ENCODE measurements at regions not wholly inside any gene's neighbourhood (a gene's known extent, or its start where the extent isn't known, plus 50 kb on each side); places are given as distances from the start of the nearest gene placed in this dataset.
"Not testable (repeated sequence)": the region's sequence is repeated elsewhere in the genome, so short reads cannot be mapped to it uniquely, and the experiment has no call there.

DNA sequence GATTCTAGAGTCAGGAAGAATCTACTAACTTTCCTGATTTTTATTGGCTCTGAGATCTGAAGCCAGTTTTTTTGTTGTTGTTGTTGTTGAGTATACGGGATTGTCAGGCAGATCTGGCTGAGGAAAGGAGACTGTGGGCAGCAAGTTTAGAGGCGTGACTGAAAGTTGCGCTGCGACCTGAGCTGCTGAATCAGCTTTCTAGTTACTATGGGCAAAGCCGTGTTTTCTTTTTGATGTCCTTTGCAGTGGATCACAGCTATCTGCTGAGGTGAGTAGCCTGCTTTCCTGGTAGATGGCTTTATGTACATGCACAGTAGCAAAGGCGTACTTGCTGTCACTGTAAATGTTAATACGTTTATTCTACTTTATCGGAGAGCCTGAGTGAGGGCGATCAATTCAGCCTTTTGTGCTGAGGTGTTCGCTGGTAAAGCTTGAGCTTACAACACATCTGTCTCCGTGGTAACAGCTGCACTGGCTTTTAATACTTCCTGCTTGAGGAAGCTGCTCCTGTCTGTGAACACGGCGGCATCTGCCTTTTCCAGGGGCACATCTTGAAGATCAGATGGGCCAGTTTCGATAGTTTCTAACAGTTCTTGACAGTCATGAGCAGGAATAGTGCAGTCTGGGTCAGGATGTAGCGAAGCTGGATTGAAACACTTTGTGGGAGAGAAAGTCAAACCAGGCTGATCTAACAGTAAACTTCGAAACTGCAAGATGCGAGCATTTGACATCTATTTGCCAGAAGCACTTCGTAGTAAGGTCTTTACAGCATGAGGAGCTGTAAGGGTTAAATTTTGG, 118.9 kb downstream of the UNC93B1 start:
- not testable (repeated sequence) for TF ChIP-seq POLR2A, EP300 (IDR thresholded peaks at IDR 0.05)
- TF ChIP-seq, protein P1, sequence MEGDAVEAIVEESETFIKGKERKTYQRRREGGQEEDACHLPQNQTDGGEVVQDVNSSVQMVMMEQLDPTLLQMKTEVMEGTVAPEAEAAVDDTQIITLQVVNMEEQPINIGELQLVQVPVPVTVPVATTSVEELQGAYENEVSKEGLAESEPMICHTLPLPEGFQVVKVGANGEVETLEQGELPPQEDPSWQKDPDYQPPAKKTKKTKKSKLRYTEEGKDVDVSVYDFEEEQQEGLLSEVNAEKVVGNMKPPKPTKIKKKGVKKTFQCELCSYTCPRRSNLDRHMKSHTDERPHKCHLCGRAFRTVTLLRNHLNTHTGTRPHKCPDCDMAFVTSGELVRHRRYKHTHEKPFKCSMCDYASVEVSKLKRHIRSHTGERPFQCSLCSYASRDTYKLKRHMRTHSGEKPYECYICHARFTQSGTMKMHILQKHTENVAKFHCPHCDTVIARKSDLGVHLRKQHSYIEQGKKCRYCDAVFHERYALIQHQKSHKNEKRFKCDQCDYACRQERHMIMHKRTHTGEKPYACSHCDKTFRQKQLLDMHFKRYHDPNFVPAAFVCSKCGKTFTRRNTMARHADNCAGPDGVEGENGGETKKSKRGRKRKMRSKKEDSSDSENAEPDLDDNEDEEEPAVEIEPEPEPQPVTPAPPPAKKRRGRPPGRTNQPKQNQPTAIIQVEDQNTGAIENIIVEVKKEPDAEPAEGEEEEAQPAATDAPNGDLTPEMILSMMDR (IDR thresholded peaks at IDR 0.05): not testable (repeated sequence)
